GM12878 (cell line): ENCODE measurements at regions not wholly inside any gene's neighbourhood (a gene's known extent, or its start where the extent isn't known, plus 50 kb on each side); places are given as distances from the start of the nearest gene placed in this dataset.

ENCODE experiments used
- CEBPB ChIP-seq, 2 experiments: fragments of 150-350 bp in 1 of 2; IDR thresholded peaks; 2 replicates each; pipeline ENCODE4 v1.6.1; 2012 to 2014; ENCODE audit warnings: low read depth in 2 of 2, low read length in 2 of 2, borderline replicate concordance in 1 of 2, inconsistent platforms in 1 of 2
- CTCF ChIP-seq, 3 experiments: IDR thresholded peaks in 2 of 3; conservative IDR thresholded peaks in 1 of 3; 2 replicates each; pipeline ENCODE4 v1.5.1; 2011; ENCODE audit warnings: low read depth in 3 of 3, low read length in 3 of 3, mild to moderate bottlenecking in 3 of 3, control low read depth in 2 of 3, moderate library complexity in 2 of 3, inconsistent platforms in 1 of 3, mixed read lengths in 1 of 3; ENCODE audit not compliant: control insufficient read depth in 2 of 3, insufficient read depth in 1 of 3; ENCODE audit errors: extremely low read depth in 1 of 3
- EP300 ChIP-seq, 2 experiments: fragments of 150-350 bp in 1 of 2; IDR thresholded peaks; 2 replicates each; pipeline ENCODE4 v1.6.1; 2011 to 2012; ENCODE audit warnings: low read depth in 2 of 2, low read length in 2 of 2, borderline replicate concordance in 1 of 2, improper control_type of control experiment in 1 of 2, inconsistent platforms in 1 of 2; ENCODE audit not compliant: control insufficient read depth in 1 of 2
- HDGF ChIP-seq: fragments of 450-650 bp; IDR thresholded peaks from 2 replicates; pipeline ENCODE4 v1.6.1; 2016; ENCODE audit warnings: antibody characterized with exemption
- MEF2A ChIP-seq: IDR thresholded peaks from 2 replicates; pipeline ENCODE4 v1.6.1; 2011; ENCODE audit warnings: low read depth, mild to moderate bottlenecking, low read length, moderate library complexity; ENCODE audit not compliant: insufficient read depth
- MTA2 ChIP-seq: fragments of 450-650 bp; IDR thresholded peaks from 2 replicates; pipeline ENCODE4 v1.6.1; 2016; ENCODE audit warnings: low read depth, mild to moderate bottlenecking, moderate library complexity
- NFYB ChIP-seq: IDR thresholded peaks from 2 replicates; pipeline ENCODE4 v1.6.1; 2011; ENCODE audit warnings: low read depth, mild to moderate bottlenecking, low read length, improper control_type of control experiment, moderate library complexity; ENCODE audit not compliant: insufficient read depth
- POLR2A ChIP-seq: IDR thresholded peaks from 2 replicates; pipeline ENCODE4 v1.6.1; 2011; ENCODE audit warnings: low read depth, mild to moderate bottlenecking, low read length
- POU2F2 ChIP-seq: IDR thresholded peaks from 3 replicates; pipeline ENCODE4 v1.6.1; 2011; ENCODE audit warnings: low read depth, mild to moderate bottlenecking, low read length, borderline replicate concordance
- SMC3 ChIP-seq: IDR thresholded peaks from 2 replicates; pipeline ENCODE4 v1.6.1; 2011; ENCODE audit warnings: low read length, improper control_type of control experiment, borderline replicate concordance
- SP1 ChIP-seq: IDR thresholded peaks from one replicate; pipeline ENCODE4 v1.6.1; 2011; ENCODE audit warnings: low read depth, low read length
- ZNF274 ChIP-seq: IDR thresholded peaks from one replicate; pipeline ENCODE4 v1.8.0; 2011; ENCODE audit not compliant: insufficient read length, insufficient read depth

DNA sequence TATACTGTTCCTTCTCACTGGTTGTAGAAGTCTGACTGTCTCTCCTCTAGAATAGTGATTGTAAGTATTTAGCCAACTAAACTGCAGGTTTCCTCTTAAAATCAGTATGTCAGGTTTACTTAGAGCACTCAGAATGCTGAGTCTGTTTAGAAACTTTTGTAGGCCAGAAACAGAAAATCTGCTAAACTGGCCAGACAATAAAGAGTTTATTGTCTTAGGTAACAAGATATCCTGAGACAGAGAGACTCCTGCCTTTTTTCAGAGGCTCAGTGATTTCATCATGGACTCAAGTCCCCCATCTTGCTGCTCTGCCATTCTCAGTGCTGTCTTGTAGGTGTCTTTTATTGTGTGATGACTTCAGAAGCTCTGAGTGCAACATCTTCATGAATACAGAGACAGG lies 279.0 kb downstream of the MFSD1 start:
- TF ChIP-seq HDGF (no peak), NFYB (no peak), EP300 (IDR thresholded peaks at IDR 0.05; ENCODE audit: borderline replicate concordance in 1 of 2, control insufficient read depth in 1 of 2, low read depth in 2 of 2, low read length in 2 of 2) (no peak), SP1 (no peak), MTA2 (no peak), POU2F2 (no peak), MEF2A (no peak), POLR2A (no peak), ZNF274 (no peak), CTCF (IDR thresholded peaks at IDR 0.05 in 2 of 3, conservative IDR thresholded peaks at IDR 0.05 in 1 of 3; ENCODE audit: control insufficient read depth in 2 of 3, extremely low read depth in 1 of 3, insufficient read depth in 1 of 3, low read depth in 3 of 3, low read length in 3 of 3) (no peak), SMC3 (no peak), CEBPB (IDR thresholded peaks at IDR 0.05; ENCODE audit: borderline replicate concordance in 1 of 2, low read depth in 2 of 2, low read length in 2 of 2) (no peak)
